ENCODE measurements at regions not wholly inside any gene's neighbourhood (a gene's known extent, or its start where the extent isn't known, plus 50 kb on each side); places are given as distances from the start of the nearest gene placed in this dataset.

DNA sequence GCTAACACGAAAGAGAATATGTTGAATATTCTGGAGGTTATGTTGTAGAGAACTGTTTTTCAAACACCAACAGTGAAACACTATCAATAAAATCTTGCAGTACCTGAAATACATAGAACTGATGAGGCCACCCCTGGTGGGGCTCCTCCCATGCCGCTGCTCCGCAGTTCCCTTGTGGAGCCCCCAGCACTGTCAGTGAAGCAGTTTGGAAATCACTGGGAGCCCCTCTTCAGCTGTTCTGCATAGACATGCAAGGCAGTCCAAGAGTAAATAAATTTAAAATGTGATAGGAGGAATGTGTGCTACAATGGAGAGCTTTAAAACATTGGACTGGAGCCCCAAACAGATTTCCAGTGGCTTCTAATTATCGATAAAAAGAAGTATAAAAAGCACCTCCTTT lies 189.4 kb downstream of the FNDC1 start:
- TF ChIP-seq, protein P1, sequence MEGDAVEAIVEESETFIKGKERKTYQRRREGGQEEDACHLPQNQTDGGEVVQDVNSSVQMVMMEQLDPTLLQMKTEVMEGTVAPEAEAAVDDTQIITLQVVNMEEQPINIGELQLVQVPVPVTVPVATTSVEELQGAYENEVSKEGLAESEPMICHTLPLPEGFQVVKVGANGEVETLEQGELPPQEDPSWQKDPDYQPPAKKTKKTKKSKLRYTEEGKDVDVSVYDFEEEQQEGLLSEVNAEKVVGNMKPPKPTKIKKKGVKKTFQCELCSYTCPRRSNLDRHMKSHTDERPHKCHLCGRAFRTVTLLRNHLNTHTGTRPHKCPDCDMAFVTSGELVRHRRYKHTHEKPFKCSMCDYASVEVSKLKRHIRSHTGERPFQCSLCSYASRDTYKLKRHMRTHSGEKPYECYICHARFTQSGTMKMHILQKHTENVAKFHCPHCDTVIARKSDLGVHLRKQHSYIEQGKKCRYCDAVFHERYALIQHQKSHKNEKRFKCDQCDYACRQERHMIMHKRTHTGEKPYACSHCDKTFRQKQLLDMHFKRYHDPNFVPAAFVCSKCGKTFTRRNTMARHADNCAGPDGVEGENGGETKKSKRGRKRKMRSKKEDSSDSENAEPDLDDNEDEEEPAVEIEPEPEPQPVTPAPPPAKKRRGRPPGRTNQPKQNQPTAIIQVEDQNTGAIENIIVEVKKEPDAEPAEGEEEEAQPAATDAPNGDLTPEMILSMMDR (IDR thresholded peaks at IDR 0.05; ENCODE audit: low read depth, low read length, poor library complexity, severe bottlenecking): no peak
- TF ChIP-seq EZH2phosphoT487 (IDR thresholded peaks at IDR 0.05; ENCODE audit: borderline replicate concordance, low read length): no peak
